CD14-positive monocyte (primary cell): ENCODE measurements at regions not wholly inside any gene's neighbourhood (a gene's known extent, or its start where the extent isn't known, plus 50 kb on each side); places are given as distances from the start of the nearest gene placed in this dataset.

Experiments
- DNase-seq, 3 donors: peaks; one replicate each; pipeline ENCODE4 v3.0.0-alpha.2; 2011 to 2022
- H2AFZ ChIP-seq: 2 replicates; pipeline ENCODE4 v1.6.0; 2012; ENCODE audit warnings: mild to moderate bottlenecking, low read depth, low read length, inconsistent platforms; ENCODE audit not compliant: insufficient read depth, poor library complexity, severe bottlenecking
- H3K27ac ChIP-seq, 2 donors: 1 replicate in 1 of 2; 2 replicates in 1 of 2; pipeline ENCODE4 v1.5.1; 2012 to 2013; ENCODE audit warnings: low read length in 2 of 2, control low read depth in 1 of 2, inconsistent platforms in 1 of 2, low read depth in 1 of 2, mild to moderate bottlenecking in 1 of 2
- H3K27me3 ChIP-seq, 2 donors: one replicate each; pipeline versions ENCODE4 v1.6.0 to v1.6.1; 2011 to 2013; ENCODE audit warnings: low read length in 2 of 2; ENCODE audit not compliant: control insufficient read depth in 2 of 2, insufficient read depth in 2 of 2
- H3K36me3 ChIP-seq, 2 donors: replicated peaks in 1 of 2; 1 replicate in 1 of 2; 2 replicates in 1 of 2; pipeline versions ENCODE4 v1.5.1 to v1.6.1; 2012 to 2013; ENCODE audit warnings: low read length in 2 of 2, control low read depth in 1 of 2, inconsistent platforms in 1 of 2, mild to moderate bottlenecking in 1 of 2; ENCODE audit not compliant: insufficient read depth in 2 of 2, control insufficient read depth in 1 of 2
- H3K4me1 ChIP-seq, 2 donors: 1 replicate in 1 of 2; 2 replicates in 1 of 2; pipeline versions ENCODE4 v1.5.1 to v1.6.1; 2012 to 2013; ENCODE audit warnings: low read length in 2 of 2, control low read depth in 1 of 2, inconsistent platforms in 1 of 2, mild to moderate bottlenecking in 1 of 2, moderate library complexity in 1 of 2; ENCODE audit not compliant: insufficient read depth in 2 of 2, control insufficient read depth in 1 of 2
- H3K4me2 ChIP-seq: replicated peaks from 2 replicates; pipeline ENCODE3; 2012; ENCODE audit warnings: low read length, moderate library complexity, mild to moderate bottlenecking; ENCODE audit not compliant: poor library complexity, severe bottlenecking; ENCODE audit errors: extremely low read depth
- H3K4me3 ChIP-seq, 3 experiments: fragments of 200-600 bp in 1 of 3; sonication (generic) in 1 of 3; replicated peaks in 1 of 3; 1 replicate in 2 of 3; 2 replicates in 1 of 3; pipeline ENCODE4 v1.5.1; 2011 to 2013; ENCODE audit warnings: low read length in 3 of 3, mild to moderate bottlenecking in 3 of 3, control low read depth in 2 of 3, low read depth in 2 of 3, inconsistent platforms in 1 of 3, moderate library complexity in 1 of 3
- H3K79me2 ChIP-seq: 2 replicates; pipeline ENCODE4 v1.6.0; 2012; ENCODE audit warnings: mild to moderate bottlenecking, control low read depth, inconsistent platforms, low read length, moderate library complexity; ENCODE audit not compliant: insufficient read depth
- H3K9ac ChIP-seq: 2 replicates; pipeline ENCODE4 v1.6.0; 2017; ENCODE audit warnings: low read length, mild to moderate bottlenecking; ENCODE audit not compliant: insufficient read depth, poor library complexity, severe bottlenecking
- H3K9me3 ChIP-seq, 2 donors: replicated peaks in 1 of 2; 1 replicate in 1 of 2; 2 replicates in 1 of 2; pipeline versions ENCODE4 v1.5.1 to v1.6.1; 2012 to 2013; ENCODE audit warnings: low read length in 2 of 2, control low read depth in 1 of 2; ENCODE audit not compliant: control insufficient read depth in 1 of 2, insufficient read depth in 1 of 2
- H4K20me1 ChIP-seq: 2 replicates; pipeline ENCODE4 v1.6.0; 2012; ENCODE audit warnings: mild to moderate bottlenecking, low read length, control low read depth, moderate library complexity; ENCODE audit not compliant: insufficient read depth
- H3K27ac Mint-ChIP-seq, 7 donors: one replicate each; pipeline ENCODE4 v1.8.0; 2020; ENCODE audit warnings: mild to moderate bottlenecking in 7 of 7, mixed read lengths in 7 of 7, moderate library complexity in 6 of 7, inconsistent platforms in 2 of 7
- H3K27me3 Mint-ChIP-seq, 3 donors: one replicate each; pipeline ENCODE4 v1.8.0; 2021 to 2022; ENCODE audit warnings: low read depth in 3 of 3, mild to moderate bottlenecking in 3 of 3, mixed read lengths in 3 of 3, moderate library complexity in 3 of 3, inconsistent platforms in 1 of 3
- H3K36me3 Mint-ChIP-seq, 2 donors: one replicate each; pipeline ENCODE4 v1.8.0; 2020; ENCODE audit warnings: mixed read lengths in 2 of 2, inconsistent platforms in 1 of 2, mild to moderate bottlenecking in 1 of 2
- H3K4me1 Mint-ChIP-seq: one replicate; pipeline ENCODE4 v1.8.0; 2020; ENCODE audit warnings: mild to moderate bottlenecking, mixed read lengths
- H3K4me3 Mint-ChIP-seq, 2 donors: one replicate each; pipeline ENCODE4 v1.8.0; 2020; ENCODE audit warnings: mild to moderate bottlenecking in 2 of 2, mixed read lengths in 2 of 2, moderate library complexity in 1 of 2
- H3K9me3 Mint-ChIP-seq, 7 donors: one replicate each; pipeline ENCODE4 v1.8.0; 2020 to 2022; ENCODE audit warnings: mixed read lengths in 7 of 7, mild to moderate bottlenecking in 6 of 7, moderate library complexity in 6 of 7, inconsistent platforms in 2 of 7
- CTCF ChIP-seq: fragments of 200-600 bp; IDR thresholded peaks from one replicate; pipeline ENCODE4 v1.8.0; 2022; ENCODE audit warnings: antibody characterized with exemption, mild to moderate bottlenecking
- WGBS: methylation state at CpG from one replicate; pipeline ENCODE4 v1.1.5; 2013; ENCODE audit warnings: missing lambda C conversion rate; ENCODE audit not compliant: insufficient coverage; 5-methylcytosine and 5-hydroxymethylcytosine counted together
- intact Hi-C, 2 donors: fragments of 100-400 bp; cut with micrococcal nuclease; formaldehyde crosslinking; loops; one replicate each; pipeline versions ENCODE4 v1.15.0 to v1.15.1; 2023

GRCh38 chr1:204771358-204771757, 85.8 kb upstream of the LRRN2 start:
- no peak for DNase-seq
- 100% methylated on average over 3 of the region's 7 CpGs for WGBS

GRCh38 chr1:204773246-204773645, 87.7 kb upstream of the LRRN2 start:
- peaks cover 10 to 15% (median 11%) of the 10 kb centered on the region in 3 donors for H3K27me3 Mint-ChIP-seq
- H3K9me3 Mint-ChIP-seq, result peaks cover 0 to 2% (median 0%) of the 10 kb centered on the region in 7 donors
- H2AFZ ChIP-seq, result no peak overlapping the region
- H3K4me1 Mint-ChIP-seq, result no peaks in the 10 kb centered on the region
- H3K27ac ChIP-seq, result no peak overlapping the region
- peaks cover 0 to 3% of the 10 kb centered on the region in 2 donors for H3K27me3 ChIP-seq
- no peaks in the 10 kb centered on the region for H3K4me1 ChIP-seq
- H3K36me3 ChIP-seq, result no peaks in the 10 kb centered on the region
- no peaks in the 10 kb centered on the region for H3K36me3 Mint-ChIP-seq
- no peak overlapping the region for H3K4me3 ChIP-seq
- no peak for TF ChIP-seq CTCF
- H3K9ac ChIP-seq, result no peak overlapping the region
- no peak overlapping the region for H3K4me3 Mint-ChIP-seq
- H3K79me2 ChIP-seq, result no peaks in the 10 kb centered on the region
- H3K9me3 ChIP-seq, result no peaks in the 10 kb centered on the region
- intact Hi-C loops, result no loop called here
- WGBS, result 71% methylated on average over 1 of the region's 1 CpG
- no peak overlapping the region for H3K27ac Mint-ChIP-seq
- no peaks in the 10 kb centered on the region for H4K20me1 ChIP-seq
- no peak overlapping the region for H3K4me2 ChIP-seq
- DNase-seq, result no peak

More at GRCh38 chr1:204771358-204771757, 85.8 kb upstream of the LRRN2 start:
- no peak overlapping the region for H3K27ac Mint-ChIP-seq
- Histone ChIP-seq H3K4me3 (no peak overlapping the region), H3K36me3 (no peaks in the 10 kb centered on the region), H3K9ac (no peak overlapping the region), H3K9me3 (no peaks in the 10 kb centered on the region), H3K4me2 (no peak overlapping the region), H3K79me2 (no peaks in the 10 kb centered on the region), H3K27ac (no peak overlapping the region), H2AFZ (no peak overlapping the region), H4K20me1 (no peaks in the 10 kb centered on the region), H3K4me1 (no peaks in the 10 kb centered on the region), H3K27me3 (peaks cover 4 to 5% of the 10 kb centered on the region in 2 donors)
- H3K4me3 Mint-ChIP-seq, result no peak overlapping the region
- intact Hi-C loops, result no loop called here
- peaks cover 13 to 20% (median 13%) of the 10 kb centered on the region in 3 donors for H3K27me3 Mint-ChIP-seq
- no peaks in the 10 kb centered on the region for H3K36me3 Mint-ChIP-seq
- no peak for TF ChIP-seq CTCF
- H3K4me1 Mint-ChIP-seq, result no peaks in the 10 kb centered on the region
- H3K9me3 Mint-ChIP-seq, result peaks cover 0 to 2% (median 0%) of the 10 kb centered on the region in 7 donors
